Muscle layer of duodenum (tissue), 2 donors: ENCODE measurements at regions not wholly inside any gene's neighbourhood (a gene's known extent, or its start where the extent isn't known, plus 50 kb on each side); places are given as distances from the start of the nearest gene placed in this dataset.

Experiments
- H3K27ac ChIP-seq: one replicate; pipeline ENCODE4 v1.7.0; 2013; ENCODE audit warnings: mild to moderate bottlenecking, low read length
- H3K27me3 ChIP-seq: one replicate; pipeline ENCODE4 v1.7.0; 2013; ENCODE audit warnings: low read depth, mild to moderate bottlenecking, control low read depth, low read length
- H3K36me3 ChIP-seq, 2 donors: one replicate each; pipeline ENCODE4 v1.7.0; 2013; ENCODE audit warnings: low read length in 2 of 2, control low read depth in 1 of 2, mild to moderate bottlenecking in 1 of 2; ENCODE audit not compliant: insufficient read depth in 2 of 2, control insufficient read depth in 1 of 2
- H3K4me1 ChIP-seq, 2 donors: one replicate each; pipeline ENCODE4 v1.7.0; 2013; ENCODE audit warnings: low read length in 2 of 2, mild to moderate bottlenecking in 2 of 2, control low read depth in 1 of 2, moderate library complexity in 1 of 2; ENCODE audit not compliant: insufficient read depth in 2 of 2, control insufficient read depth in 1 of 2
- H3K4me3 ChIP-seq, 2 donors: one replicate each; pipeline ENCODE4 v1.7.0; 2013; ENCODE audit warnings: low read length in 2 of 2, low read depth in 1 of 2, mild to moderate bottlenecking in 1 of 2
- H3K9me3 ChIP-seq, 2 donors: one replicate each; pipeline ENCODE4 v1.7.0; 2013; ENCODE audit warnings: low read length in 2 of 2, control low read depth in 1 of 2, mild to moderate bottlenecking in 1 of 2; ENCODE audit not compliant: control insufficient read depth in 1 of 2
- donor health status: healthy.

GRCh38 chr5:43772458-43772763, 169.4 kb downstream of the NNT start:
- Histone ChIP-seq H3K36me3 (no peaks in the 10 kb centered on the region), H3K4me3 (no peak overlapping the region), H3K27ac (no peak overlapping the region), H3K9me3 (no peaks in the 10 kb centered on the region), H3K27me3 (no peaks in the 10 kb centered on the region), H3K4me1 (no peaks in the 10 kb centered on the region)

DNA sequence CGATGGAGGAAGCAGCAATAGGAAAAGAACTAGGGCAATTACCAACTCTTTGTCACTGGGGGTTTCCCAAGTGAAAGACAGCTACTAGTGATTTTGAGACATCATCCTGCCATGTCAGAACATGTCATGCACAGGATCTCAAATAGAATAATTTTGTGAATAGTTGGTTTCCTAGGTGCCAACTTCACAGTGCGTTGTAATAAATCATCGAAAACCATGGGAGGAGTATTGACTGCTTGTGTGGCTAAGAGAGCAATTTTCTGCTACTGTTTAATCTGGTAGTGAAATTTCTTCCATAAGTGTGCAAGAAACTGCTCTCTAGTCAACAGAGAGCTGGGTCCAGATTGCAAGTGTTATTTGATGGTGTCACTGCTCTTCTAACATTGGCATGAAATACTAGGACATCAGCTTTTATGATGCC, 168.6 kb downstream of the NNT start:
- no peaks in the 10 kb centered on the region for H3K36me3 ChIP-seq
- no peak overlapping the region for H3K4me3 ChIP-seq
- H3K27me3 ChIP-seq = no peaks in the 10 kb centered on the region
- no peak overlapping the region for H3K27ac ChIP-seq
- H3K4me1 ChIP-seq = no peaks in the 10 kb centered on the region
- H3K9me3 ChIP-seq = no peaks in the 10 kb centered on the region

GRCh38 chr5:43769571-43770355, 166.8 kb downstream of the NNT start:
- Histone ChIP-seq H3K27me3 (no peaks in the 10 kb centered on the region), H3K27ac (no peak overlapping the region), H3K9me3 (no peaks in the 10 kb centered on the region), H3K4me1 (no peaks in the 10 kb centered on the region), H3K36me3 (no peaks in the 10 kb centered on the region), H3K4me3 (no peak overlapping the region)
